M059J (cell line): ENCODE measurements at regions not wholly inside any gene's neighbourhood (a gene's known extent, or its start where the extent isn't known, plus 50 kb on each side); places are given as distances from the start of the nearest gene placed in this dataset.
A peak's percentile ranks its signal among the peaks of the same experiment; 100 is the strongest.

ENCODE experiments used
- DNase-seq: peaks from one replicate; pipeline ENCODE4 v3.0.0-alpha.2; 2012; ENCODE audit warnings: low read depth

- no peak for DNase-seq
Measured at GRCh38 chr2:6470518-6470917, 395.2 kb downstream of the CMPK2 start.

DNA sequence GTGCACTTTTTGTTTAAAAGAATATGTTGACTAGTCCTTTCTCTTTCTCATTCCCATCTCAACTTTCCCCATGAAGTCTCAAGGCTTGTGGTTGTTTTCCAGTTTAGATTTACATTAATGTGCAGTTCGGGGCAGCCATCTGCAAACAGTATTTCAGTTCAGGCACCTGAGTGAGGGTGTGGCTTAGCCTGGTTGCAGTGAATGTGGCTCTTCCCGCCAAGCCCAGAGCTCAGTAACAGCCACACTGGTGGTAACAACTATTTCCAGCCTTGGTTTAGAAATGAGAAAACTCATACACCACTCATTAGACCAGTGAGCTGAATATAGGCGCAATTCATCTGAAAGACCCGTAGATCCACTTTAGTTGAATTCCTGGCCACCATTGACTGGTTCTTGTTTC, 394.3 kb downstream of the CMPK2 start:
- DNase-seq: no peak

DNA sequence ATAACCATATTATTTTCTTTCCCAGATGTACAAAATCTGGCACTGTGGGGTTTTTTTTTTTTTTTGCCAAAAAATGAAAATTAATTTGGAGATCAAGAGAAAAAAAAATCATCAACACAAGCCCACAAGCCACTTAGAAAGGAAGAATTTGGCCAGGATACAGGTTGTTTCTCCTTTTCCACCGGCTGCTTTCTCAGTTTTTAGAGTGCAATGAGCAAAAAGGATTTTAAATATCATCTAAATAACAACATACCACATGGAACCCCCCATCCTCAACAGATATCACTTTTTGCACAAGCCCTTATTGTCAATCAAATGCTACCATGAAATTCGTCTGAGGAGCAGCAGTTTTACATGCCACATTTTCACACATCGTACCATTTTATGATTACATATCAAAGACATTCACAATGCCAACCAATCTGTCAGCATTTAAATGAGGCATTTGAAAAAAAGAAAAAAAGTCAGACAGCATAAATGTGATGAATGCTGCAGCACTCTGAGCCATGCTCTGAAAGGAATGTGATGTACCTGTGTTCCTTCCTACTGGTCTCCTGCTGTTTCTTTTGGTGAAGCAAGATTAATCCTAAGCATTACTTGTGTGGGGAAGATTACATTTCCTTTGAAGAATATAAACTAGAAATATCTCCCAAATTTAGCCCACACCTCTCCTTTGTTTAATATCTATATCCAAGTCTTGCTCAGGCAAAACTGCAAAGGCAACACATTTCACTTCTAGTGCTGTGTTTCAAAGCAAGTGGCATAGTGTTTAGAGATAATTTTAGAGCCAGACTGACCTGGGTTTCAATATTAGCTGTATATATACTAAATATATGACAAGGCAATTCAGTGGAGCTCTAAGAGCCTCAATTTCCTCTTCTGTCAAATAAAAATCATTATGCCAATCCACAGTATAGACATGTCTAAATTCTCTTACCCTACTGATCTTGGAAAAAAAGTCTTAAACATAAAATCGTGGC, 391.3 kb downstream of the CMPK2 start:
- DNase-seq: no peak

DNA sequence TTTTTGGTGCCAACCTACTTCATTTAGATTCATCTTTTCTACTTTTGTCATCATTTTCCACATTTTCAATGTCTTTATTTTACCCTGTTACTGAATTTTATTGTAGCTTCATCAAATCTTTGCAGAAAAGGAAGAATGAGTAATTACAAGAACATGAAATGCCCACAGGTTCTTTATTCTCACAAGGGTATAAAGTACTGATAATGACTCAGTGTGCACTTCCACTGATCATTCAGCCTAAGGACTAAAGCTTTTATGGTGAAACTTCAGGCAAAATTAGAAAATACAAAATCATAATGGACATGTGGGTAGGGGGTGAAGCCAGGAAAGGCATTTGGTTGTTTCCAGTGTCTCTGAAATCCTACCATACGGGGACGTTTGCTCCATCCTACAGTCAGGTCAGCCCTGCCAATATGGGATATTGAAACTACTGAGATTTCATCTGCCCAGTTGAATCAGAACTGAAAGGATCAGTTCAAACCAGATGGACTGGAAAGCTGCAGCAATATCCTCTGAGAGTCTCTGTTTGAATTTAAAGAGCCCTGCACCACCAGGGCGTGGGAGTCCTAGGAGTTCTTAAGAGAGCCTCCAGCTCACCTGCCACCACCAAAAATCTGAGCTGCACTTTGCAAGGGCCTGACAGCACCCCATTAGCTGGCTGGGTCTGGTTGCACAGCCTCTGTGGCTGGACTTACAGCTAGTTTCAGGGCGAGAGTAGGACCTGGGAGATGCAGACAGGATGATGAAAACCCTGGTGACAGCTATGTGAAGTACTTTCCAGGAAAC, 390.4 kb downstream of the CMPK2 start:
- DNase-seq: no peak

- no peak for DNase-seq
Measured at GRCh38 chr2:6480514-6480913, 385.2 kb downstream of the CMPK2 start.

DNA sequence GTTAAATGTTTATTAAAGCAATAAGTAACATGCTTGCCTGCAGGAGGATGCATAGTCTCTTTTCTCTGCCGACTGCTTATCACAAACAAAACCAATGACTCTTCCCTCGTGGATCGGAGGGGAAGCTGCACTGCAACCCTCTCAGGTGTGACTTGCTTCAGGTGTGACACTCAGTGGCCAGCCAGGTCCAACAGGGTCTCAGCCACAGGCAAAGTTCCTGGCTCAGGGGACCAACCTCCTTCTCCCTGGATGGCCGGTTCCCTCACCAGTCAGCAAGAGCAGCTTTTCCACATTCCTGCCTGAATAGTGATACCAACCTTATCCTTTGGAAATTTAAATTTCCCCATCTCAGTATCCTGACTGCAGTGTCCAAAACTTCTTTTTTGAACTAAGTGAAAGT, 383.5 kb downstream of the CMPK2 start:
- no peak for DNase-seq

GRCh38 chr2:6487765-6488164, 377.9 kb downstream of the CMPK2 start:
- no peak for DNase-seq

DNA sequence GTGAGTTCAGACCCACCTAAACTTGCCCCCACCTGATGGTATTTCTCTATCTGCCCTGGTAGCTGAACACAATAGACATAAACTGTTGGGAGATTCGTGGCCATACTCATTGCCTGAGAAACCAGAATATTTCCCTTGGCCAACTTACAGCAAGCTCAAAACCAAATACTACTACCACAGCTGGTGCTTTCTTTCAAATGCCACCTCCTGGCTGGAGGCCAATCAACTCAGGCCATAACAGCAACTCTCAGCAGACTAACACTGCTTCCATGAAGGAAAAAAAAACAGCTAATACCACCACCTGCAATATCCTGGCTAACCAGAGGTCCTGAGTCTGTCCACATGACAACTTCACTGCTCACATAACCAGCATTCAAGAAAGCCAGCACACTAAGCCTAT, 373.1 kb downstream of the CMPK2 start:
- no peak for DNase-seq

- DNase-seq: no peak
Measured at GRCh38 chr2:6493266-6493665, 372.4 kb downstream of the CMPK2 start.

DNA sequence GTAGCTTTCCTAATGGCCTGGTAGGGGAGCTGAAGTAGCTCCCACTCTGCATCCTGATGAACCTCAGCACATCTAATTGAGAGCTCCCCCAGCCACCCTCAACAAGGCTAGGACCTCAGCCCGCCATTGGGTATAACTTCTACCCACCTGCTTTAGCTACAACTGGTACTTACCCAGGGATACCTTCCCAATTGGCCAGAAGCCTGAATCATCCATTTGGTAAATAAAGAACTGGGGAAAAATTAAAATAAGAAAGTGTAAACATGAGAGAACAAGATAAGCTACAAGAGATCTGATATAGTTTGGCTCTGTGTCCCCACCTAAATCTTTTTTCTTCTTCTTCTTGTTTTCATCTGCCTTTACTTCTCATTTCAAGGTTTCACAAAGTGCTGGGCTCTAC, 372.0 kb downstream of the CMPK2 start:
- no peak for DNase-seq

DNA sequence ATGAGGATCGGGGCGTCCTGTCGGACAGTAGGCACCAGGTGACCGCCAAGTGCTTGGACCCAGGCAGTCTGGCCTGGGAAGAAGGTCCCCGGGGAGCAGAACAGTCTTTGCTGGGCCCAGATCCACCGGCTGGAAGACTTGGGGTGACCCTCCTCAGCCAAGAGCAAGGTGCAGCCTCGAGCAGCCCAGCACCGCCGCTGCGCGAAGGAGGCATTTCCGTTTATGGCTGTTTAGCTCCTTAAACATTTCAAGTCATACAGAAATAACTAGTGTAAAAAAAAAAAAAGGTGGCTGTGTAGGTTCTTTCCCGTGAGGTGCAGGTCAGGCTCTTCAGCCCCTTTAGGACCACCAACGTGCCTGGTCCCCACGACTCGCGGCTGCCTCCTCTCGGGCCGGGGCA, 370.2 kb downstream of the CMPK2 start:
- DNase-seq: no peak

- DNase-seq: no peak
Measured at GRCh38 chr2:6496376-6496775, 369.3 kb downstream of the CMPK2 start.

DNA sequence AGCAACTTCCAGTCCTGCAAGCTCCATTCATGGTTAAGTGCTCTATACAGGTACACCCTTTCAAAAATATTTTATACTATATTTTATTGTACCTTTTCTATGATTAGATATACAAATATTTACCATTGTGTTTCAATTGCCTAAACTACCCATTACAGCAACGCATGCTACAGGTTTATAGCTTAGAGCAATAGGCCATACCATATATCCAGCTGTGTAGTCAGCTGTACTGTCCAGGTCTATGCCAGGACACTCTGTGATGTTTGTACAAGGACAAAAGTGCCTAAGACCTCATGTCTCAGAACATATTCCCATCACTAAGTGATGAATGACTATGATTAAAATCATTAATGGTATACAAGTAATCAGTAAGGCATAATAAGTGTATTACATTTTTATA, 368.7 kb downstream of the CMPK2 start:
- no peak for DNase-seq

- no peak for DNase-seq
Measured at GRCh38 chr2:6498841-6499240, 366.9 kb downstream of the CMPK2 start.

DNA sequence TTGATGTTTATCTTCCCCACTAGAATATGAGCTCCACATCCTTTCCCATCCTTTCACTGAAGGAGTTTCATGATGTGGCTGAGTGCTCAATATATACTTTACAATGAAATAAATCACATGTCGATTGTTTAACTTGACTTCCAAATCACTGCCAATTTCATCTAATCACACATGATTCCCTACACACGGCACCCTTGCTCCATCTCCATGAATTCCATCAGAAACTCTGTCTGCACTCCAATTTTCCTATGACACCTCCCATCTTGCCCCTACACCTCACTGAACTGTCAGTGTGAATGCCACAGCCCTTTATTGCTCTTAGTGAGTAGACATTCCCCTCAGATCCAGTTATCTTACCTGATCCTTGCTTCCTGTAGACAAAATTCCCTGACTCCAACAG, 366.0 kb downstream of the CMPK2 start:
- DNase-seq: no peak

- DNase-seq: peak; percentile 51
Measured at GRCh38 chr2:6506361-6506794, 359.3 kb downstream of the CMPK2 start.

- DNase-seq: no peak
Measured at GRCh38 chr2:6506859-6507258, 358.8 kb downstream of the CMPK2 start.

DNA sequence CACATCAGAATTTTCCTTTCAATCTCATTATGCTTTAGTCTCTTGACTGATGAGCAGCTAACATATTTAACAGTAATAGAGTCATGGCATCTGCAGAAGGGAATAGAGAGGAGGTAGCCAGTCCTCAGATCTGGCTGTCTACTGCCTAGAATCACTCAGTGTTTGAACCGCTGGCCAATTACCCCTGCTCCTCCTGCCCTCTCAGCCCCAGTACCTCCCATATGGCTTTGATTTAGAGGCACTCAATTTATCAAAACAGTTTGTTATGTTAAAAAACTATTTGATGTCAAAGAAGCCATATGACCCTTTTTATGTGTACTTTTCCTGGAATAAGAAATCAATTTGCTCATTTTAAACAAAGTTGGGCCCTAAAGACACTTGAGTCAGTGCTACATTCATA, 355.2 kb downstream of the CMPK2 start:
- no peak for DNase-seq

DNA sequence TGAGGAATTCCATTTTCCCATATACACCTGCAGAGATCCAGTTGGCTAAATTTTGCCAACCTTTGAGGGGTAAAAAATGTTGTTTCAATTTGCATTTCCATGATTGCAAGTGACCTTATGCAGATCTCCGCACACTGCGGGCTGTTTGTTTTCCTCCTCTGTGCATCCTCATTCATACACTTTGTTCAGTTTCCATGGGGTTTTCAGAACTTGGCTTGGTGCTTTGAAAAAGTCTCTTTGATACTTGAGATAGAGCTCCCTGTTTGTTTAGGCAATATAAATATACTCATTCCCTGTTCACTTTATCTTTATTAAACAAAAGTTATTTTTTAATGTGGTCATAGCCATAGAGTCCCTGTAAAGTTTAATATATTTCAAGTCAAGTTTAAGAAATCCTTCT, 353.1 kb downstream of the CMPK2 start:
- no peak for DNase-seq

GRCh38 chr2:6516674-6517073, 349.0 kb downstream of the CMPK2 start:
- no peak for DNase-seq

DNA sequence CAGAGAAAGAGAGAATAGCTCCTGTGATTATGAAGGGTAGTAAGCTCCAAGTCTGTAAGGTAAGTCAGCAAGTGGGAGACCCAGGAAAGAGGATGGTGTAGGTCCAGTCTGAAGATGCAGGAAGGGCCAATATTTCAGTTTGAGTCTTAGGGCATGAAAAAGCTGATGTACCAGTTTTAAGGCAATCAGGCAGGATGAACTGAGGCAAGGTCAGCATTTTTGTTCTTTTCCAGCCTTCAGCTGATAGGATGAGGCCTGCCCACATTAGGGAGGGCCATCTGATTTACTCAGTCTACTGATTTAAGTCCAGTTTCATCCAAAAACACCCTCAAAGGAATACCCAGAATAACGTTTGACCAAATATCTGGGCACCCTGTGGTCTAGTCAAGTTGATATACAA, 347.3 kb downstream of the CMPK2 start:
- DNase-seq: no peak

- no peak for DNase-seq
Measured at GRCh38 chr2:6523476-6523875, 342.2 kb downstream of the CMPK2 start.
